GM18519 (cell line): ENCODE measurements at regions not wholly inside any gene's neighbourhood (a gene's known extent, or its start where the extent isn't known, plus 50 kb on each side); places are given as distances from the start of the nearest gene placed in this dataset.
"Not testable (repeated sequence)": the region's sequence is repeated elsewhere in the genome, so short reads cannot be mapped to it uniquely, and the experiment has no call there.

Source experiments
- ATAC-seq: cut with Tn5 transposase; IDR thresholded peaks from one replicate; pipeline ENCODE4 v1.9.1; 2021; ENCODE audit warnings: mild to moderate bottlenecking, moderate library complexity; ENCODE audit not compliant: unreplicated experiment, low FRiP score

- ATAC-seq: no peak
These were observed 979.1 kb upstream of the CITED2 start for GRCh38 chr6:140353536-140353935.

DNA sequence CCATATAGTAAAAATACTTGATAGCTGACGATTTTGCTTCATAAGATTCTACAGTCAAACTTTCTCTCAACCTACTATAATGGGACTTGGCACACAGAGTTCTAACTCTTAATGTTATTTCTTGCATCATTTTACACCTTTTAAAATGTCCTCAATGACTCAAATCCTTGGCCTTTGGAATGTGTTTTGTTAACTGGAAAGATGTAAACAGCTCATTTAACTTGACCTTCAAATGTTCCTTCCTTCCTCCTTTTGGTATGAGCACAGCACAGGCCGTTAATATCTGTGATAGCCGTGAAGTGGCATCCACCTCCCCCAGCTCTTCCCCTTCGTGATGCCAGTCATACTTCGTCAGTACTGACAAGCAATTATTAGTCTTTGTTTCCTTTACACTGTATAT, 972.0 kb upstream of the CITED2 start:
- ATAC-seq: no peak

- no peak for ATAC-seq
These were observed 971.5 kb upstream of the CITED2 start for GRCh38 chr6:140345935-140346334.

GRCh38 chr6:140344142-140344913, 969.9 kb upstream of the CITED2 start:
- ATAC-seq: no peak

DNA sequence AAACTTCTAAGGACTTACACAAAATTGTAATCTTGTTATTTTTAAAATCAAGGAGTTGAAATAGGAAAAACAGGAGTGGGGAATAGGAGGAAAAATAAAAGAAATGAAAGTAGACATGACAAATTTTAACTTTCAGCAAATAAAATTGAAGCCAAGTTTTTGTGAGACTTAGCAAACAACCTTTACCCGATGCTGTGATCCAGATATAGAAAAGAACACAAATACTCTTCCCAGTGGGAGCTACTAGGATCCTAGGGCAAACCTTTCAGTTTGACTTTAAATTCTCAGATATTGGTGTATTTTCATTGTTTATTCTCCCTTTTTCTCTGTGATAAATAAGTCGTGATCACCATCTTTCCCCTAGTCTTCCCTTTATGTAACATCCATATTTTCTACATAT, 968.7 kb upstream of the CITED2 start:
- no peak for ATAC-seq

- no peak for ATAC-seq
These were observed 966.8 kb upstream of the CITED2 start for GRCh38 chr6:140341272-140341671.

DNA sequence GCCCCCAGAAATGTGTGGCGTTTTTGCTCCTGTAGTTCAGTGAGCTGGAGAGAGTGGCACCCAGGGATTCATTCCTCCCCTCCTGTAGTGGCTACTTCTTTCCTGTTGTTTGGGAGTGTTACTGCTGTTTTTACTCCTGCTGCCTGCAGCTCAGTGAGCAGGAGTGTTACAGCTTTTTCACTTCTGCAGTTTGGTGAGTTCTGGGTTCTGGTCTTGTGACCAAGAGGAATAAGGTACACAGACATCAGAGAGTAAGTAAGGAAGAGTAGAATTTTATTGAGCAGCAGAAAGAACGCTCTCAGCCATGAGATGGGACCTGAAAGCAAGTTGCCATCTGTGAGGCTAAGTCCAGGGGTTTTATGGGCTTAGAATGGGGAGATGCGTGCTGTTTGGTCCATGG, 966.3 kb upstream of the CITED2 start:
- ATAC-seq: no peak

GRCh38 chr6:140339084-140339483, 964.6 kb upstream of the CITED2 start:
- not testable (repeated sequence) for ATAC-seq

DNA sequence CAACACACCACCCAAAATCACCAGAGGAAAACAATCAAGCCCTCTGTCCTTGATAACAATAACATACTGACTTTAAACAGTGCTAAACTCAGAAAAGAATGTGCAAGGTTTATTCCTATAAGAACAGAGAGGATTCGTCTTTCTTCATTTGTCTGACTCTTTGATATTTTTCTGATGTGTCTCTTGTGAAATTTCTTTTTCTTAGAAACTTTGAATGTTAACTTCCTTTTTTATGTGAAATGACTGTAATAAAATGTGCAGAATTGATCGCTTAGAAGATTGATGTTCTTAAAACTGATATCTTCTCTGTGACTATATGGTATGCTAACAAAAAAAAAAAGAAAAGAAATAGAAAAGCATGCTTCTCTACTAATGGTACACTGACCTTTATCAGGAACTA, 947.4 kb upstream of the CITED2 start:
- ATAC-seq: no peak

DNA sequence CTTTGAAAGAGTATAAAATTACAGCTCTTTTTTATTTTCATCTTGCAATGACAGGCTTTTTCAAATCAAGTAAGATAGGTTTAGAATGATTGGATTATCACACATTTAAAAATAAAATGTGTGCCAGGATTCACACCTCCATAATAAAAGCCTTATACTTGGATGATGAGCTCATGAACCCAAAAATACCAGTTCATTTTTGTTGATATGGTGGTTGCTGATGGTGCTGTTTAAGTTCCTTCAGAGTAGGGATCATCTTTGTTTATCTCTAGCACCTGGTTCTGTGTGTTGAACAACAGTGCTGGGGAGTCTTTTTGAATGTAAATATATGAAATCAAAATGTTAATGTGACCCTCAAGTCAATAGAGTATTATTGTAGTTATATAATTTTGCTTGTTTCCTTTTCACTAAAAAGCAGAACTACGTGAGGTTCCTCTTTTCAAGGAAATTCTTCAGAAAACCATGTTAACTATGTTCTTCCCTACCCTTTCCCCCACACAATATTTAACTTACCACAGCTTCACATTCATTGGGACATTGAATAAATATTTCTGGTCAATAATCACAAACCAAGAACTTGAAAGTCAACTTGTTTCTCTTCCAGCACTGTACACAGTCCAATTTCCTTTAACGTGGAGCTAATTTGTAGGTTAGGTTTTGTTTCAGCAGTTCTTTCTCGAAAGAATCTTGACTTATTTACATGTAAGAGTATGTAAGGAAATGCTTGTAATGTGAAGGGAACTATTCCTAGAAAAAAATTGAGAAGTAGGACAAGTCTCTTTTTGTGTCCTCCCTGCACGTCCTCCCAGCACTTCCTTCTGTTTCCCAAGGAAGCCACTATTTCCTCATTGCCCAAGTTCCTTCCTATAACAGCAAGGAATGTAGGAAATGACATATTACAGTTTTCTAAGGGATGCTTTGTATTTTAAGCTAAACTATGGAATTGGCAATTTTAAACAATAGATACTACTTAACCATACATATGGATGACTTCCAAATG, 945.9 kb upstream of the CITED2 start:
- no peak for ATAC-seq

GRCh38 chr6:140319209-140319608, 944.8 kb upstream of the CITED2 start:
- no peak for ATAC-seq

DNA sequence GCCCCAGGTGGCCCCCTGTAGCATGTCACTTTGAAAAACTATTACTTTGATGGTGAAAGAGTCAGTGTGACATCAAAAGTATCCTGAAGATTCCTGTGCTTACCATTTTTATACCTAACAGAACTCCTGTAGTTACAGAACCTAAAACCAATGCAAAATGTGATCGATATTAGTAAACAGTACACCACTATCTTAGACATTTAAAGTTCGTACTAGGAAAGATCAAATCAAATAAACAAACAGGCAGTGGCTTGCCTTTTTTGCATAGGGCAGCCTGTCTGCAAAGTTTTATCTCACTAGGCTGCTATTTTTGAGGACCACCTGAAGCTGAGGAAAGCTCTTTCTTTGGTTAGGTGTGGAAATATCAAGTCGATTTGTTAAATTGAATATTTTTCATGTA, 944.0 kb upstream of the CITED2 start:
- no peak for ATAC-seq

DNA sequence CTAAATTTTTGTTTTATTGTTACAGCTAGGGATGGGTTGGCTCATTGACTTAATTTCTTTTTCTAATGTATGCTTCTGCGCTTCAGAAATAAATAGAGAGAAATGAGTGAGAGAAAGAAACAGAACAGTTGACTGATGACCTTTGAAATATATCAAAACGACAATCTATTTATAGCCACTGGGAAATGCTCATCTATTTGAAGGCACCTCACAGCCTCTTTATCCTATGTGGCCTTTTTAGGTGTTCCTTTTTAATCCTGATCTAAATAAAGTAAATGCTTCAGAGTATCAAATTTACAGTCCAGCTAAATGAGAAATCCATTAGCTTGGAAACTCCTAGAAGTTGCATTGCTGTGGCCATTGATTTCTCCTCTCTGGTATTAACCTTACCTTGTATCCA, 943.5 kb upstream of the CITED2 start:
- no peak for ATAC-seq

- ATAC-seq: no peak
These were observed 942.5 kb upstream of the CITED2 start for GRCh38 chr6:140316966-140317365.

GRCh38 chr6:140314682-140315081, 940.2 kb upstream of the CITED2 start:
- no peak for ATAC-seq

DNA sequence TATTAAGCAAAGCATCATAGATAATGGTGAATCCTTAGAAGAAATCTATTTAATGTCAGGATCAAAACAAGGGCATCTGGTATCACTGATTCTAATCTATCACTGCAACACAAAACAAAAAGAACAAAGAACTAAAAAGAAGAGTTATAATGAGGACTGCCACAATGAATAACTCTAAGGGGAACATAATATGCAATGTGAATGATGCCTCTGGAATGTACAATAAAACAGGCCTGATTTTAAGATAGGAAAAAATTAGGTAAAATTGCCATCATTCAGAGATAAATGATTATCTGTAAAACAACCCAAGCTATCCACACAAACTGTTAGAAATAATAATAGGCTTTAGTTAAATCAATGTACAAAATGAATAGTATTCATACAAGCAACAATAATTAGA, 936.7 kb upstream of the CITED2 start:
- no peak for ATAC-seq

DNA sequence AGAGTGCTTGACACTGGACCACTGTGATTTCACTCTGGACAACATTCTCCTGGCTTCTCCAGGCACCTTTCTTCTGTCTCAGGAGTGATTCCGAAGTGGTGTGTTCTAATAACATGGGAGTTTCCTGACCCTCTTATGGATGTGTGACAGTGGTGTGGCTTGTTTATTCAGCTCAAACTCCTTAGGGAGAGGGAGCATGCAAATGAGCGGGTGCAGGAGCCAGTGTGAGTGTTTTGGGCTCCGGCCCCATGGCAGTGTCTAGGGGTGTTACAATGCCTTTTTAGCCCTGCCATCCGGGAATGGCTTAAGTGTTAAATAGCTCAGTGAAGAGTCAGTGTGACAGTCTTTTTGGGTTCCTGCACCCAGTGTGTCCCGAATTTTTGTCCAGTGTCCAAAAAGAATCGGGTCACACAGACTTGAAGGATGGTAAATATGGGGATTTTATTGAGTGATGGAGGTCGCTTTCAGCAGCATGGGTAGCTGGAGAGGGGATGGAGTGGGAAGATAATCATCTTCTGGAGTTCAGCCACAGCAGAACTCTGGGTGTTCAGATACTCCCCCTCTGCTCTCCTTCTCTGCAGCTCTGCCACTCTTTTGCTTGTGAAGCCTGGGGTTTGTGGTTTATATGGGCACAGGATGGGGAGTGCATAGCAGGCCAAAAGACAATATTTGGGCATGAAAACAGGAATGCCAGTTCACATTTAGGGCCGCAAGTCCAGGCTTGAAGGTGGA, 928.9 kb upstream of the CITED2 start:
- no peak for ATAC-seq

DNA sequence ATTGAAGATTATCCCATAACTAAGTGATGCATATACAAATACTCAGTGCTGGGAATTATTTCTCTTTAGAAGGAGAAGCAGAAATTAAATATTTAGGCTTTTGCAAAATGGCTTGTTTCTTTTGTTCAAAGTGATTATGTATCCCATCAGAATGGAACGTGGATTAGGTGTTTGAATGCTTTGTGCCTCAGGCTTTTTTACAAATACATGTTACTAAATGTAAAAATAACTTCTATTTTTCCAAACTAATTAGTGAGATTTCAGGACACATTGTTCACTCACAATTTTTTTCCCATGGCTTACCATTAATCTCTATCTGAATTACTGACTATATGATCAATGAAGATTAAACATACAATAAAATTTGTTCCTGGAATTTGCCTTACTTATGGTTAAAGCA, 925.9 kb upstream of the CITED2 start:
- no peak for ATAC-seq

DNA sequence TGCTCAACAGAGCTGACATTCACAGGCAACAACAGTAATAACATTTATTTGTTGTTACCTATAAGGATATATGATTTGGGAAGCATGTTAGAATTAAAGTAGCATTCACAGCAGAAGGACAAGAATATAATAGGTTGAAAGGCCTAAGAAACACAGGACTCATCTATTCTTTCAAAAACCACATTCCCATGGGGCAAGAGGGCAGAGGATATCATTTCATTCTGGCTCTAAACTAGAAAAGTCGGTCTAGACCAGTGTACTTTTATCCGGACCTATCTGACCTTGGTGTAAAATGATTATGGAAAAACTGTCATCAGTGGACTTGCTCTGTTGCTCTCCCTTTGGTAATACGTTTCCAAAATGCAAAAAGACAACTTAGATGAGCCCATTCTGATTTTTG, 914.7 kb upstream of the CITED2 start:
- ATAC-seq: no peak

DNA sequence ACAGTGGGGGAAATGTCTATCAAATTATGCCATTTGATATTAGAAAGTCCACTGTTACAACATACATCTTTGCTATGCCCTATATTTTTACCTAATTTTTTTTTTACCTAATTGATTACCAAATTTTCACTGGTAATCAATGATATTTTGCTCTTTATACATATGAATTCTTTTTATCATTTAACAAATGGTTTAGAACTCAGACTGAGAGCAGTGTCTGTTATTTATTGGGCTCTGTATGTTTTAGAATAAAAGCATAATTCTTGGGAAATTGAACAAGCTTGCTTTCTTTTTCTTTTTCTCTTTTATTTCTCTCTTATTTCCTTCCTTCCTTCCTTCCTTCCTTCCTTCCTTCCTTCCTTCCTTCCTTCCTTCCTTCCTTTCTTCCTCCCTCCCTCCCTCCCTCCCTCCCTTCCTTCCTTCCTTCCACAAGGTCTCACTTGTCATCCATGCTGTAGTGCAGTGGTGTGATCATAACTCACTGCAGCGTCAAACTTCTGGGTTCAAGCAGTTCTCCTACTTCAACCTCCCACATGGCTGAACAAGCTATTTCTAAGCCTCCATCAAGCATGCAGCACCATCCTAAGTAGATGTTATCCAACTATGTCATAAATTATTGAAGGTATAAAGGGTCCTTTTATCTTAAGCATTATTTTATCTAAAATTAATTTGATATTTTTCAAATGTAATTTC, 911.7 kb upstream of the CITED2 start:
- no peak for ATAC-seq
